HCT116 (cell line): ENCODE measurements at regions not wholly inside any gene's neighbourhood (a gene's known extent, or its start where the extent isn't known, plus 50 kb on each side); places are given as distances from the start of the nearest gene placed in this dataset.

ENCODE experiments used
- EGR1 ChIP-seq: IDR thresholded peaks from 2 replicates; pipeline ENCODE4 v1.6.1; 2012; ENCODE audit warnings: low read depth
- EZH2 ChIP-seq: fragments of 200-600 bp; sonication (generic); IDR thresholded peaks from 2 replicates; pipeline ENCODE4 v1.6.1; 2017; ENCODE audit warnings: antibody characterized with exemption, mixed run types
- EZH2phosphoT487 ChIP-seq: fragments of 200-600 bp; IDR thresholded peaks from 2 replicates; pipeline ENCODE4 v1.6.1; 2018; ENCODE audit warnings: antibody characterized with exemption, borderline replicate concordance
- POLR2AphosphoS5 ChIP-seq: IDR thresholded peaks from 2 replicates; pipeline ENCODE4 v1.6.1; 2011; ENCODE audit warnings: mild to moderate bottlenecking, low read depth, low read length, moderate library complexity
- RAD21 ChIP-seq: IDR thresholded peaks from 2 replicates; pipeline ENCODE4 v1.6.1; 2012; ENCODE audit warnings: low read depth, mild to moderate bottlenecking
- SIN3A ChIP-seq: IDR thresholded peaks from 2 replicates; pipeline ENCODE4 v1.6.1; 2012; ENCODE audit warnings: low read depth
- SP1 ChIP-seq: IDR thresholded peaks from 2 replicates; pipeline ENCODE4 v1.6.1; 2012; ENCODE audit warnings: low read depth
- TCF7L2 ChIP-seq: IDR thresholded peaks from 2 replicates; pipeline ENCODE4 v1.7.0; 2011; ENCODE audit warnings: borderline replicate concordance, inconsistent platforms; ENCODE audit not compliant: insufficient read depth, insufficient read length; ENCODE audit errors: extremely low read depth
- ZFX ChIP-seq: fragments of 450-650 bp; IDR thresholded peaks from 2 replicates; pipeline ENCODE4 v1.6.1; 2017
- TF ChIP-seq, protein P1 (sequence below), 3 experiments: fragments of 200-600 bp in 1 of 3; sonication (generic) in 1 of 3; IDR thresholded peaks in 2 of 3; conservative IDR thresholded peaks in 1 of 3; 2 replicates each; pipeline ENCODE4 v1.5.1; 2012 to 2017; ENCODE audit warnings: low read depth in 2 of 3, low read length in 2 of 3, antibody characterized with exemption in 1 of 3, borderline replicate concordance in 1 of 3, control low read depth in 1 of 3, mild to moderate bottlenecking in 1 of 3, mixed read lengths in 1 of 3, mixed run types in 1 of 3, moderate library complexity in 1 of 3; ENCODE audit not compliant: insufficient read depth in 1 of 3
- TF ChIP-seq, protein P2 (sequence below): IDR thresholded peaks from 2 replicates; pipeline ENCODE4 v1.6.1; 2012; ENCODE audit warnings: low read depth

DNA sequence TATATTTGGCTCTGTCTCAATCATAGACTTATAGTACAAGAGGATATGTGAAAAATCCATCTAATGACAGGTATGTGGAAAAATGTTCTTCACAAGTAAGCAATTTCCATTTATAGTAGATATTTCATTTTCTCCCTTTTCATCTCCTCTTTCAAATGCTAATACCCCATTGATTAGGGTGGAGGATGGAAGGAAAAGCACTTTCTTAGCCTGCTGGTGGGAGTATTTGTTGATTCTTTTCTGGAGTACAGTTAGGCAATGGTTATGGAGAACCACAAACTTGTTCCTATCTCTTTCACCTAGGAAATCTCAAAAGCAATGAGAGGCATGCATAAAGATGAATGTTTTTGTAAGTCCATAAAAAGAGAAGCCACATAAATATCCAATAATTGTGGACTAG is 108.0 kb upstream of the CREB5 start:
- TF ChIP-seq SIN3A (no peak), TCF7L2 (no peak), ZFX (no peak), RAD21 (no peak), SP1 (no peak), EZH2 (no peak), POLR2AphosphoS5 (no peak), EZH2phosphoT487 (no peak), EGR1 (no peak)
- TF ChIP-seq, protein P1, sequence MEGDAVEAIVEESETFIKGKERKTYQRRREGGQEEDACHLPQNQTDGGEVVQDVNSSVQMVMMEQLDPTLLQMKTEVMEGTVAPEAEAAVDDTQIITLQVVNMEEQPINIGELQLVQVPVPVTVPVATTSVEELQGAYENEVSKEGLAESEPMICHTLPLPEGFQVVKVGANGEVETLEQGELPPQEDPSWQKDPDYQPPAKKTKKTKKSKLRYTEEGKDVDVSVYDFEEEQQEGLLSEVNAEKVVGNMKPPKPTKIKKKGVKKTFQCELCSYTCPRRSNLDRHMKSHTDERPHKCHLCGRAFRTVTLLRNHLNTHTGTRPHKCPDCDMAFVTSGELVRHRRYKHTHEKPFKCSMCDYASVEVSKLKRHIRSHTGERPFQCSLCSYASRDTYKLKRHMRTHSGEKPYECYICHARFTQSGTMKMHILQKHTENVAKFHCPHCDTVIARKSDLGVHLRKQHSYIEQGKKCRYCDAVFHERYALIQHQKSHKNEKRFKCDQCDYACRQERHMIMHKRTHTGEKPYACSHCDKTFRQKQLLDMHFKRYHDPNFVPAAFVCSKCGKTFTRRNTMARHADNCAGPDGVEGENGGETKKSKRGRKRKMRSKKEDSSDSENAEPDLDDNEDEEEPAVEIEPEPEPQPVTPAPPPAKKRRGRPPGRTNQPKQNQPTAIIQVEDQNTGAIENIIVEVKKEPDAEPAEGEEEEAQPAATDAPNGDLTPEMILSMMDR (IDR thresholded peaks at IDR 0.05 in 2 of 3, conservative IDR thresholded peaks at IDR 0.05 in 1 of 3; ENCODE audit: borderline replicate concordance in 1 of 3, insufficient read depth in 1 of 3, low read depth in 2 of 3, low read length in 2 of 3), result no peak
- TF ChIP-seq, protein P2, sequence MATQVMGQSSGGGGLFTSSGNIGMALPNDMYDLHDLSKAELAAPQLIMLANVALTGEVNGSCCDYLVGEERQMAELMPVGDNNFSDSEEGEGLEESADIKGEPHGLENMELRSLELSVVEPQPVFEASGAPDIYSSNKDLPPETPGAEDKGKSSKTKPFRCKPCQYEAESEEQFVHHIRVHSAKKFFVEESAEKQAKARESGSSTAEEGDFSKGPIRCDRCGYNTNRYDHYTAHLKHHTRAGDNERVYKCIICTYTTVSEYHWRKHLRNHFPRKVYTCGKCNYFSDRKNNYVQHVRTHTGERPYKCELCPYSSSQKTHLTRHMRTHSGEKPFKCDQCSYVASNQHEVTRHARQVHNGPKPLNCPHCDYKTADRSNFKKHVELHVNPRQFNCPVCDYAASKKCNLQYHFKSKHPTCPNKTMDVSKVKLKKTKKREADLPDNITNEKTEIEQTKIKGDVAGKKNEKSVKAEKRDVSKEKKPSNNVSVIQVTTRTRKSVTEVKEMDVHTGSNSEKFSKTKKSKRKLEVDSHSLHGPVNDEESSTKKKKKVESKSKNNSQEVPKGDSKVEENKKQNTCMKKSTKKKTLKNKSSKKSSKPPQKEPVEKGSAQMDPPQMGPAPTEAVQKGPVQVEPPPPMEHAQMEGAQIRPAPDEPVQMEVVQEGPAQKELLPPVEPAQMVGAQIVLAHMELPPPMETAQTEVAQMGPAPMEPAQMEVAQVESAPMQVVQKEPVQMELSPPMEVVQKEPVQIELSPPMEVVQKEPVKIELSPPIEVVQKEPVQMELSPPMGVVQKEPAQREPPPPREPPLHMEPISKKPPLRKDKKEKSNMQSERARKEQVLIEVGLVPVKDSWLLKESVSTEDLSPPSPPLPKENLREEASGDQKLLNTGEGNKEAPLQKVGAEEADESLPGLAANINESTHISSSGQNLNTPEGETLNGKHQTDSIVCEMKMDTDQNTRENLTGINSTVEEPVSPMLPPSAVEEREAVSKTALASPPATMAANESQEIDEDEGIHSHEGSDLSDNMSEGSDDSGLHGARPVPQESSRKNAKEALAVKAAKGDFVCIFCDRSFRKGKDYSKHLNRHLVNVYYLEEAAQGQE, result no peak
